HUES6 (cell line): ENCODE measurements at regions not wholly inside any gene's neighbourhood (a gene's known extent, or its start where the extent isn't known, plus 50 kb on each side); places are given as distances from the start of the nearest gene placed in this dataset.
"Not testable (repeated sequence)": the region's sequence is repeated elsewhere in the genome, so short reads cannot be mapped to it uniquely, and the experiment has no call there.

Experiments
- H3K27ac ChIP-seq: 2 replicates; pipeline ENCODE4 v1.7.0; 2013; ENCODE audit warnings: low read depth, mild to moderate bottlenecking, low read length, inconsistent platforms
- H3K27me3 ChIP-seq: 2 replicates; pipeline ENCODE4 v1.6.1; 2013; ENCODE audit warnings: low read length; ENCODE audit not compliant: control insufficient read depth, insufficient read depth
- H3K36me3 ChIP-seq: 2 replicates; pipeline ENCODE4 v1.6.1; 2013; ENCODE audit warnings: low read length; ENCODE audit not compliant: control insufficient read depth, insufficient read depth
- H3K4me1 ChIP-seq: 2 replicates; pipeline ENCODE4 v1.6.1; 2013; ENCODE audit warnings: low read length; ENCODE audit not compliant: control insufficient read depth, insufficient read depth
- H3K4me3 ChIP-seq: 2 replicates; pipeline ENCODE4 v1.5.1; 2013; ENCODE audit warnings: low read depth, low read length
- H3K9ac ChIP-seq: one replicate; pipeline ENCODE4 v1.6.1; 2013; ENCODE audit warnings: mild to moderate bottlenecking, low read length
- H3K9me3 ChIP-seq: 2 replicates; pipeline ENCODE4 v1.6.1; 2013; ENCODE audit warnings: low read depth, low read length; ENCODE audit not compliant: control insufficient read depth, insufficient read depth

DNA sequence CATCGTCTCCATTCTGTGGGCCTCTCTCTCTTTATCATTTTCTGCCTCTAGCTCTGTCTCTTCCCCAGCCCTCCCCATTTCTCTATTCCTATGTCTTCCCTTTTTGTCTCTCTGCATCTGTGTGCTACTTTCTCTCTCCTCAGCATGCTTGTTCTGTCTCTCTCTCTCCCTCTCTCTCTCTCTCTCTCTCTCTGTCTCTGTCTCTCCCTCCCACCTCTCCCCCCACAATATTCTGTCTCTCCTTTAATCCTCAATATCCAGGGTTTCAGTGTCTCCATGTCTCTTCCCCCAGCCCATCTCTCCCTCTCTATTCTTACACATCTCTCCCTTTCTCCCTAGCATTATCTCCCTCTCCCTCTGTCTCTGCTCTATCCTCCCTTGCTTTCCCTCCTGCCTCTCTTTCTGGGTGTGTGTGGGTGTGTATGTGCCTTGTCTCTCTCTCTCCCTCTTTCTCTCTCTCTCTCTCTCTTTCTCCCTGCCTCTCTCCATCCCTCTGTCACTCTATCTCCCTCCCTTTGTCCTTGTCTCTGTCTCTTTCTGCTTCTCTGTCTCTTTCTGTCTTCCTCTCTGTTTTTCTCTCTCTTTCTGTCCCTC is 76.9 kb upstream of the SIRPA start:
- no peak overlapping the region for H3K27ac ChIP-seq
- H3K36me3 ChIP-seq = no peaks in the 10 kb centered on the region
- peak overlapping the region; percentile 38 for H3K9ac ChIP-seq
- H3K4me3 ChIP-seq = peak overlapping the region; percentile 20; the same call in 1 of the 2 replicates
- peaks cover 5% of the 10 kb centered on the region; the same call in 1 of the 2 replicates for H3K27me3 ChIP-seq
- no peaks in the 10 kb centered on the region; the same call in 1 of the 2 replicates for H3K9me3 ChIP-seq
- peaks cover 40% of the 10 kb centered on the region for H3K4me1 ChIP-seq

DNA sequence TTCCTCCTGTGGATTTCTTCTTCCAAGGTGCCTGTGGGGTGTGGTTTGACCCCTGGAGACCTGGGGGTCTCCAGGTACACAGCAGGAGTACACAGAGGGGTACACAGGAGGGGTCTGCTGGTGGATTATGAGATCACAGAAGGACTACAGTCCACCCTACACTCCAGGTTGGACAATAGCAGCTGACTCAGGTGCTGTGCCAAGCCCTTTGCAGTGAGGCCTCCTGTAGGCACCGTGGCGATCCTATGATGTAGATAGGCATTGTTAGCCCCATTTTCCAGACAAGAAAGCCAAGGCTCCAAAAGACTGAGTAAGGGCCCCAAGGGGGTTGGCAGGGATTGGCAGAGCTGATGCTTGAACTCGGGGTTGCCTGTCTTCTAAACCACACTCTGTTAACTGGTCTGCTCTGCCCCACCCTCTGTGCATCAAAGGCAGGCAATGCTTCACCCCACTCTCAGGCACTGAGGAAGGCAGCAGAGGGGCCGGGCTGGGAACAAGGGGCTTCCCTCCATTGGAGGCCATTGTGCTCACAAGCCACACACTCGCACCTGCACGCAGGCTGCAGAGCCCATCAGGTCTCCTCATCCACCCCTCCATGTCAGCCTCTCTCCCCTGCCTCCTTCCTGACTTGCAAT is 77.5 kb upstream of the SIRPA start:
- no peak overlapping the region for H3K4me3 ChIP-seq
- no peak overlapping the region for H3K9ac ChIP-seq
- H3K4me1 ChIP-seq = peaks cover 40% of the 10 kb centered on the region
- peaks cover 5% of the 10 kb centered on the region; the same call in 1 of the 2 replicates for H3K27me3 ChIP-seq
- H3K27ac ChIP-seq = no peak overlapping the region
- H3K36me3 ChIP-seq = no peaks in the 10 kb centered on the region
- H3K9me3 ChIP-seq = no peaks in the 10 kb centered on the region; the same call in 1 of the 2 replicates

- Histone ChIP-seq H3K9me3 (no peaks in the 10 kb centered on the region), H3K27me3 (peaks cover 5% of the 10 kb centered on the region; the same call in 1 of the 2 replicates), H3K27ac (no peak overlapping the region), H3K9ac (no peak overlapping the region), H3K36me3 (no peaks in the 10 kb centered on the region), H3K4me1 (peaks cover 43% of the 10 kb centered on the region), H3K4me3 (no peak overlapping the region)
These were observed 78.5 kb upstream of the SIRPA start for GRCh38 chr20:1816384-1817381.

DNA sequence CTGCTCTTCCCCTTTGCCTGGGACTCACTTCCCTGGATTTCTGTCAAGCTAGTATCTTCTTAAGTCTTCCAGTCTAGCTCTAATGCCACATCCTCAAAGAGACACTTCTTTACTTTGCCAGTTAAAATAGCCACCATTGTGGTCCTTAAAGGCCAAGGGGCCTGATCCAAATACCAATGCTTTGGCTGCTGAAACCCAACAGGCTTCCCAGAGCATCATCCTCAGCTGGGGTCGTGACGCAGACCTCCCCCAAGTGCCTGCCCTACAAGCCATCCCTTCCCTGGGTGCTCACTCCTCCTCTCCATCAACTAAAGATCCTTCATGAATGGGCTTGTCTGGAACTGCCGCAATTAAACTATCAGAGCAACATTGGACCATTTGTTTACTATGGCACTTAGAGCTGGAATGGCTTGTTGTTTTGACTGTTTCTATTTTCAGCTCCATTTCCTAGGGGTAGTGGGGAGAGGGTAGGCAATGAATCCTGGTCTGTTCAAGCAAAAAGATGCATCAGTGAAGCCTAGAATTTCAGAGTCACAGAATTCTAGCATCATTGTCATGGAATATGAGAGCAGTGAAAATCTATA is 79.6 kb upstream of the SIRPA start:
- H3K4me3 ChIP-seq = no peak overlapping the region
- no peak overlapping the region for H3K27ac ChIP-seq
- peaks cover 5% of the 10 kb centered on the region; the same call in 1 of the 2 replicates for H3K27me3 ChIP-seq
- H3K9me3 ChIP-seq = no peaks in the 10 kb centered on the region
- peaks cover 54% of the 10 kb centered on the region for H3K4me1 ChIP-seq
- H3K9ac ChIP-seq = no peak overlapping the region
- H3K36me3 ChIP-seq = no peaks in the 10 kb centered on the region

DNA sequence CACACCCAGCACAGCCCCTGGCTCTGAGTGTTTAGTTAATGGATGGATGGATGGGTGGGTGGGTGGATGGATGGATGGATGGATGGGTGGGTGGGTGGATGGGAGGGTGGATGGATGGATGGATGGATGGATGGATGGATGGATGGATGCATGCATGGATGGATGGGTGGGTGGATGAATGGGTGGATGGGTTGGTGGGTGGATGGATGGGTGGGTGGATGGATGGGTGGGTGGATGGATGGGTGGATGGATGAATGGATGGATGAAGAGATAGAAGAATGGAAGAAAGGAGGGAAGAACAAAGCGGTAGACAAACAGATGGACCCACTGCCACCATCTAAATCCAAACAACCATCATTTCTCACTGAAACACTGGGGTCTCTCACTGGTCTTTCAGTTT is 80.3 kb upstream of the SIRPA start:
- H3K36me3 ChIP-seq, H3K27me3 ChIP-seq, H3K4me3 ChIP-seq, H3K9ac ChIP-seq, H3K9me3 ChIP-seq, H3K27ac ChIP-seq: not testable (repeated sequence)
- H3K4me1 ChIP-seq = peaks cover 58% of the 10 kb centered on the region

DNA sequence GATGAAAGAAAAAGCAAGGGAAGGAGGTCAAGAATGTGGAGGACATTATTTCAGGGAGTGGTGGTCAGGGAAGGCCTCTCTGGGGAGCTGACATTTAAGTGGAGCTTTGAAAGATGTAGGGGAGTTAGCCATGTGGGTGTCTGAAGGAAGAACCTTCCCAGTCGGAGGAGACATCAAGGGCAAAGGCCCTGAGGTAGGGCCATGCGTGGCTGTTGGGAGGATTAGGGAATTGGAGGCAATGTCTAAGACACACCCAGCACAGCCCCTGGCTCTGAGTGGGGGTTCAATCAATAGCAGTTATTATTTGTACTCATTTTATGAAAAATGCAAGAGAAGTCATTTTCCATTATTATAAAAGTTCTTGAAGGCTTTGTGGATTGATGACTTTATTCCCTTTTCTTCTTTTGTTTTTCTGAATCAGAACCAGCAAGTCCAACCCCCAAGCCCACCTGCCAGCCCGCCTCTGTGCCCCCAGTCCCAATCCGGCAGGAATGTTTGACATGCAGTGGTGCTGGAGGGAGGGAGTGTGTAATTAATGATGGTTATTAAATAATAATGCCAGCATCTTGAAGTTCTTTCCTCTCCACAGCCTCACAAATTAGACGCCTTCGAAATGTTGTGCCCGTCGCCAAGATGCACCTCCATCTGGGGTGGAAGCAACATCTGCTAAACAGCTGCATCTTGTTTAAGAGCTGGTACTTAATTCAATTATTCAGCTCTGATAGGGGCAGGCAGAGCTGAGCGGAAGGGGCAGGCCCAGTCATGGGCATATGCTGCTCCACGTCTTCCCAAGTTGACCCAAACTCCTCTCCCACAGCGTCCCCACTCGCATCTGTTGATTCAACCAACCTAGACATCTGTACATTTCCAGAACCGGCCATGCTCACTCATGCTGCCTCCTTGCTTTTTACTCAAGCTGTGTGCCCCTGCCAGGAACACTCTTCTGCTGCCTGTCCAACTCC is 81.3 kb upstream of the SIRPA start:
- Histone ChIP-seq H3K4me3 (no peak overlapping the region), H3K9ac (no peak overlapping the region), H3K9me3 (no peaks in the 10 kb centered on the region), H3K36me3 (no peaks in the 10 kb centered on the region), H3K27me3 (peaks cover 5% of the 10 kb centered on the region; the same call in 1 of the 2 replicates), H3K4me1 (peaks cover 49% of the 10 kb centered on the region), H3K27ac (no peak overlapping the region)

- no peaks in the 10 kb centered on the region for H3K9me3 ChIP-seq
- H3K4me1 ChIP-seq = peaks cover 44% of the 10 kb centered on the region
- no peak overlapping the region for H3K27ac ChIP-seq
- no peak overlapping the region for H3K9ac ChIP-seq
- H3K27me3 ChIP-seq = no peaks in the 10 kb centered on the region
- no peak overlapping the region for H3K4me3 ChIP-seq
- H3K36me3 ChIP-seq = no peaks in the 10 kb centered on the region
These were observed 82.1 kb upstream of the SIRPA start for GRCh38 chr20:1813101-1813529.

DNA sequence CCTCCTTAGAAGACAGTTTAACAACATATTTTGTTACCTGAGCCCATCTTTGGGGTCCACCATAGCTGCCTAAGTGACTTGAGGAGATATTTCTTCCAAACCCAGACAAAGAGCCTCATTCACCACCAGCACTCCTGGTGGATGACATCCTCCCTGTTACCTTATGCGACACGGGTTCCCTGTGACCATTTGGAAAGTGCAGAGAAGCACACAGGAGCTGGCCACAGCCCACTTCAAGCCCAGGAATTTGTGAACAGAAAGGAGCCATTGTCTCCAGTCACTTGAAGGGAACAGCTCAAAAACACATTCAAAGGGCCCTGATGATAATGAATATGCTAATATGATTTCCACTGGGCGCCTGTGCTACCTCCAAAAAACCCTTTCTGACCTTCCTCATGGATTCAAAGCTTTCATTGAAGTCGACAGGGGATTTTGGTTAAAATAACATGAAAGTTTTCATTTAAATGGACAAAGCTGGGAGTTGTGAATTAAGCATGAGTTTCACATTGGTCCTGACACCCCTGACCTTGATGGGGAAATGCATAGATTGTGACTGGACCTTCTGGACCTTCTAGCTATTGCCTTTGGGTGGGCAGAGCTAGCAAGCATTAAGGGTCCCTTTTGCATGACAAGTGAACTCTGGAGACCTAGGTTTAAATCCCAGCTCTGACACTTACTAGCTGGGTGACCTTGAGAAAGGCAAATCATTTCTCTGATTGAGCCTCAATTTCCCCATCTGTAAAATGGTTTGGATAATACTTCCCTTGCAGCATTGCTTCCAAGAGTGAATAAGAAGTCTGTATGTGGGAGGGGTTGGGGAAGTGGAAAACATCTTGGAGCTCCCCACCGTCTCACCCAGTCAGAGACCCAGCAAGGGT is 83.3 kb upstream of the SIRPA start:
- peak overlapping the region; percentile 23 for H3K9ac ChIP-seq
- H3K27ac ChIP-seq = peak overlapping the region; percentile 53; the same call in 1 of the 2 replicates
- no peaks in the 10 kb centered on the region for H3K36me3 ChIP-seq
- no peaks in the 10 kb centered on the region for H3K27me3 ChIP-seq
- peaks cover 36% of the 10 kb centered on the region for H3K4me1 ChIP-seq
- H3K4me3 ChIP-seq = no peak overlapping the region
- H3K9me3 ChIP-seq = no peaks in the 10 kb centered on the region

DNA sequence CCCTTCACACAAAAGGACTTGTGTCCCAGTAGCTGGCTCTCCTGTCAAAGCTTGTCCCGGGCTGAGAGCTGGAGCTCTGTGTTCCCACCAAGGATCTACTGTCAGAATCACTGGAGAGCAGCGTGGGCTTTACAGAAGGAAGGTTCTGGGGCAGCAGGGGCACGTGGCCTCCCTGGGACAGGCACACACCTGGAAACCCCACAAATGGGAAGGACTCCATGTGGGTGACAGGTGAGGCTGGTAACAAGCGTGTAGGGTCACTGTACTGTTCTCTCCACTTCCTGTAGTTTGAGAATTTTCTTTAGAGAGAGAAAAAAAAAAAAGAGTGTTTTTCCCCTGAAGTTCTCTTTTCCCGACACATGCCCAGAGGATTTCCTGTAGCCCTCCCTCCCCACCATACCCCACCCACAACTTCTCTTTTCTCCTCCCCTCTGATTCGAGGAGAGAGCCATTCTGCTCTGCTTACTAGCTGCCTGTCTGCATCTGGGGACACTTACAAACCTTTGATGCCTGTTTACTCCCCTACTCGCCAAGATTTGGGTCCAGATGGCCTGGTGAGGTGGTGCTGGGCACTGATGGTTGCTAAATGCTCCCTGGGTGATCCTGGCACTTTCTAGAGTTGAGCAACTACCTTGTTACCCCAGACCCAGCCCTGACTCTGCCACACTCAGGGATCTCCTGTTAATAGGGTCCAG is 84.1 kb upstream of the SIRPA start:
- no peaks in the 10 kb centered on the region for H3K36me3 ChIP-seq
- H3K4me3 ChIP-seq = no peak overlapping the region
- H3K27me3 ChIP-seq = no peaks in the 10 kb centered on the region
- peak overlapping the region; percentile 53; the same call in 1 of the 2 replicates for H3K27ac ChIP-seq
- H3K9ac ChIP-seq = peak overlapping the region; percentile 23
- H3K4me1 ChIP-seq = peaks cover 29% of the 10 kb centered on the region
- no peaks in the 10 kb centered on the region for H3K9me3 ChIP-seq
